ENCODE measurements at regions not wholly inside any gene's neighbourhood (a gene's known extent, or its start where the extent isn't known, plus 50 kb on each side); places are given as distances from the start of the nearest gene placed in this dataset.
"Not testable (repeated sequence)": the region's sequence is repeated elsewhere in the genome, so short reads cannot be mapped to it uniquely, and the experiment has no call there.

DNA sequence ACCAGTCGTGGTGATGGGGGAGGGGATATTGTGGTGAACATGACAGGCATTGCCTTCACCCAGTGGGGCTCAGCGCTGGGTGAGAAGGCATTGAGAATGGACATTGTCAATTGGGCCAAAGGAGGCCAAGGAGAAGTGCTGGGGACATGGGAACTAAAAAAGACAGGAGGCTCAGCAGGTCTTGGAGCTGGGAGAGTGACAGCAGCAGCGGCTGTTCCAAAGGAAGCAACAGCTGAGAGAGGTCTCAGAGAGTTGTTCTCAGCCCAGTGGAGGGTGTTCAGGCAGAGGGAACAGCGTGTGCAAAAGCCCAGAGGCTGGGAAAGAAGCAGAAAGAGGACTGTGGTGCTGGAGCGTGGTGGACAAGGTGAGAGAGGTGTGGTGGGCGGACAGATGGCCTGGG is 56.6 kb upstream of the ASNS start:
- DNase-seq (ENCODE audit: low spot score); H3K27me3 Mint-ChIP-seq (ENCODE audit: insufficient read depth); H3K27ac Mint-ChIP-seq; H3K36me3 Mint-ChIP-seq (ENCODE audit: low read depth); H3K9me3 Mint-ChIP-seq; H3K4me1 Mint-ChIP-seq (ENCODE audit: low read depth): not testable (repeated sequence)
- intact Hi-C loops (cut with micrococcal nuclease), result loop anchor here (5.0 kb wide), 2 partner anchors 43 to 57 kb away; partner anchors contain the start of gene ASNS
- H3K4me3 Mint-ChIP-seq, result peak overlapping the region; percentile 68

DNA sequence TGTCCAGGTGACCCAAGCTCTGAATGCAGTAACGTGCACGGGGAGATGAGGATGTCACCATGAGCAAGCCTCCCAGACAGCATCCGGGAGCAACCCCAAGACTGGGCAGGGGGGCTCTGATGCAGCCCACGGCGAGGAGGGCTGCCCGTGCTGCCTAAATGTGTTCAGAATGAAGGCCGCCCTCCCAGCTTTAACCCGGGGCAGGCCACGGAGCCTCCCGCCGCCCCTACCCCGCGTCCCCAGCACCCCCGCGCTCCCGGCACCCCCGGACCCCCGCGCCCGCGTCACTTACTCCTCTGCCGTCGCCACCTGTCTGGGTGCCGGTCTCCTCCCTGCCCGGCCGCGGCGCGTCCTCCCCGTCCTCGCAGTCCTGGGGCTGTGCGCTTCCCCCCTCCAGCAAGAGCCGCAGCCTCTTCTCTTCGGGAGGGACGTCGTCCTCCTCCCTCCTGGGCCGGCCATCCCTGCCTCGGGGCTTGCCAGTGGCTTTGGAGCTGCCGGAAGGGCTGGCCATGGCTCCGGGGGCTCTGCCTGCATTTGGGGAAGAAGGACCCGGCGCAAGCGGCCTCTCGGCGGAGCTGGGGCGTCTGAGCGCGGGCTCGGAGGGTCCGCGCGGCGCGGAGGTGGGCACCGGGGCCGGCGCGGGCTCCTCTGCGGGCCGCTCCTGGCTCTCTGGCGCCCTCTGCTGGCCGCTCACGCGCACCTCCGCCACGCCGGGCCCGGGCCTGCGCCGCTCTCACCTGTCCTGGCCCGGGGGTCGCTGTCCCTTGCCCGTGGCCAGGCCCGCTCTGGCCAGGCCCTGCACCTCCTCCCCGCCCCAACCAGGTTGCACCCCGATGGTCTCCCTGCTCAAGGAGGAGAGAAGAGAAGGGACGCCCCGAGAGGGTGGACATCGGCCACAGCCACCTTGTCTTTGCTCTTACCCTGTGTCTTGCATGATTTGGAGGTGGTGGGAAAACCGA is 55.9 kb upstream of the ASNS start:
- intact Hi-C loops (cut with micrococcal nuclease), result loop anchor here (5.0 kb wide), 2 partner anchors 44 to 56 kb away; partner anchors contain the start of gene ASNS
- H3K36me3 Mint-ChIP-seq (ENCODE audit: low read depth), result not testable (repeated sequence)

More for the DNA sequence above, 55.9 kb upstream of the ASNS start:
- H3K27ac Mint-ChIP-seq; H3K9me3 Mint-ChIP-seq; H3K27me3 Mint-ChIP-seq (ENCODE audit: insufficient read depth); H3K4me1 Mint-ChIP-seq (ENCODE audit: low read depth): not testable (repeated sequence)
- DNase-seq (ENCODE audit: low spot score), result peak; percentile 49
- peak overlapping the region; percentile 68 for H3K4me3 Mint-ChIP-seq
